Peyer's patch (tissue), 4 donors: ENCODE measurements at regions not wholly inside any gene's neighbourhood (a gene's known extent, or its start where the extent isn't known, plus 50 kb on each side); places are given as distances from the start of the nearest gene placed in this dataset.

Experiments
- CTCF ChIP-seq, 6 experiments: fragments of 450-650 bp in 4 of 6; fragments of 200-600 bp in 2 of 6; sonication (generic) in 1 of 6; IDR thresholded peaks; one replicate each; pipeline ENCODE4 v1.5.1; 2017 to 2019; ENCODE audit warnings: antibody characterized with exemption in 6 of 6, mild to moderate bottlenecking in 3 of 6, moderate library complexity in 1 of 6
- POLR2A ChIP-seq, 2 donors: fragments of 450-650 bp; IDR thresholded peaks; one replicate each; pipeline ENCODE4 v1.5.1; 2017; ENCODE audit warnings: antibody characterized with exemption in 2 of 2, mild to moderate bottlenecking in 2 of 2, moderate library complexity in 2 of 2

DNA sequence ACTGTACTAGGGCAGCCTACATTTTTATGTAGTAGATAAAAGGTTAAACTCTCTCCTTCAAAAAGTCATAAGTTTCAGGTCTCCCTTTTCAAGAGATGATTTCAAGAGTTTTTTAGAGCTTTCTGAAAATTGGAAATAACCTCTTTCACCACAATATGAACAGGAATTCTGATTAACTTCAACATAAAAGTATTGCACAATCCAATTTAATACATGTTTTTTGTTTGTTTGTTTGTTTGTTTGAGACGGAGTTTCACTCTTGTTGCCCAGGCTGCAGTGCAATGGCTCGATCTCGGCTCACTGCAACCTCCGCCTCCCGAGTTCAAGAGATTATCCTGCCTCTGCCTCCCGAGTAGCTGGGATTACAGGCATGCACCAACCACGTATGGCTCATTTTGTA is 265.4 kb upstream of the DCAF8L1 start:
- TF ChIP-seq POLR2A (IDR thresholded peaks at IDR 0.05) (no peak), CTCF (IDR thresholded peaks at IDR 0.05) (no peak)
